ENCODE measurements at regions not wholly inside any gene's neighbourhood (a gene's known extent, or its start where the extent isn't known, plus 50 kb on each side); places are given as distances from the start of the nearest gene placed in this dataset.

- no peak overlapping the region for H2AFZ ChIP-seq (ENCODE audit: low read length)
- H3K27me3 ChIP-seq (ENCODE audit: control insufficient read depth in 1 of 2, insufficient read depth in 2 of 2, low read length in 2 of 2), result no peaks in the 10 kb centered on the region
- TF ChIP-seq SP1 (IDR thresholded peaks at IDR 0.05), result no peak
- TF ChIP-seq SP1 (CRISPR knock-in tag; IDR thresholded peaks at IDR 0.05), result no peak
- no peak for TF ChIP-seq CC2D1A (CRISPR knock-in tag; IDR thresholded peaks at IDR 0.05)
- no peak for TF ChIP-seq ZNF256 (CRISPR knock-in tag; conservative IDR thresholded peaks at IDR 0.05)
- TF ChIP-seq MEIS2 (CRISPR knock-in tag; IDR thresholded peaks at IDR 0.05), result no peak
- FAIRE-seq (no peak), DNase-seq (ENCODE audit: low spot score) (no peak), ATAC-seq (no peak)
- in situ Hi-C loops (cut with HindIII; ENCODE audit: extremely low pct_ligation_motif_present, low pct_unique_long_range_greater_than_20kb) (no loop called here), intact Hi-C loops (cut with micrococcal nuclease; ENCODE audit: unreplicated experiment) (no loop called here)
- ChIA-PET CTCF (ENCODE audit: low intra/inter-chr PET ratio, low total read pairs) (no interaction called here), POLR2A (no interaction called here)
- no peak overlapping the region for H3K4me2 ChIP-seq (ENCODE audit: low read depth, low read length)
- no TSS peak for BruUV-seq (replicated peaks)
- no peaks in the 10 kb centered on the region for H3K36me3 ChIP-seq (replicated peaks in 1 of 2; ENCODE audit: control insufficient read depth in 1 of 2, insufficient read depth in 2 of 2, low read length in 2 of 2)
- peaks cover 8% of the 10 kb centered on the region; the same call in 1 of the 2 replicates for H3K9me3 ChIP-seq (ENCODE audit: low read length)
- no peaks in the 10 kb centered on the region for H3K4me1 ChIP-seq (ENCODE audit: insufficient read depth, low read length)
- no peak overlapping the region for H3K9ac ChIP-seq (ENCODE audit: insufficient read depth, low read depth, low read length)
- no peaks in the 10 kb centered on the region for H4K20me1 ChIP-seq (ENCODE audit: insufficient read depth, low read length)
- 0% methylated on average over 1 of the region's 1 CpG for WGBS (ENCODE audit: low lambda C conversion rate)
- H3K79me2 ChIP-seq (ENCODE audit: insufficient read depth, low read length), result no peaks in the 10 kb centered on the region
- H3K4me3 ChIP-seq (replicated peaks in 1 of 3; ENCODE audit: insufficient read depth in 1 of 3, low read depth in 2 of 3, low read length in 3 of 3), result no peak overlapping the region
- H3K27ac ChIP-seq (ENCODE audit: extremely low read length, insufficient read depth, low read length), result no peak overlapping the region
Measured at GRCh38 chr1:105516068-105516467, 1540.4 kb upstream of the PRMT6 start.

GRCh38 chr1:105533996-105534395 is 1522.5 kb upstream of the PRMT6 start:
- Histone ChIP-seq H3K9me3 (ENCODE audit: low read length) (peaks cover 58% of the 10 kb centered on the region), H3K4me1 (ENCODE audit: insufficient read depth, low read length) (no peaks in the 10 kb centered on the region), H3K79me2 (ENCODE audit: insufficient read depth, low read length) (no peaks in the 10 kb centered on the region), H3K27me3 (ENCODE audit: control insufficient read depth in 1 of 2, insufficient read depth in 2 of 2, low read length in 2 of 2) (no peaks in the 10 kb centered on the region), H3K9ac (ENCODE audit: insufficient read depth, low read depth, low read length) (no peak overlapping the region), H3K27ac (ENCODE audit: extremely low read length, insufficient read depth, low read length) (no peak overlapping the region), H4K20me1 (ENCODE audit: insufficient read depth, low read length) (no peaks in the 10 kb centered on the region), H3K36me3 (replicated peaks in 1 of 2; ENCODE audit: control insufficient read depth in 1 of 2, insufficient read depth in 2 of 2, low read length in 2 of 2) (no peaks in the 10 kb centered on the region), H3K4me3 (replicated peaks in 1 of 3; ENCODE audit: insufficient read depth in 1 of 3, low read depth in 2 of 3, low read length in 3 of 3) (no peak overlapping the region), H3K4me2 (ENCODE audit: low read depth, low read length) (no peak overlapping the region), H2AFZ (ENCODE audit: low read length) (no peak overlapping the region)
- no peak for FAIRE-seq
- intact Hi-C loops (cut with micrococcal nuclease; ENCODE audit: unreplicated experiment) (no loop called here), in situ Hi-C loops (cut with HindIII; ENCODE audit: extremely low pct_ligation_motif_present, low pct_unique_long_range_greater_than_20kb) (no loop called here)
- BruUV-seq (replicated peaks), result no TSS peak
- DNase-seq (ENCODE audit: low spot score), result no peak
- no peak for ATAC-seq
- ChIA-PET POLR2A (no interaction called here), CTCF (ENCODE audit: low intra/inter-chr PET ratio, low total read pairs) (no interaction called here)
- under 1% methylated on average over 3 of the region's 3 CpGs for WGBS (ENCODE audit: low lambda C conversion rate)
- TF ChIP-seq ZFP41 (CRISPR knock-in tag; IDR thresholded peaks at IDR 0.05; ENCODE audit: borderline replicate concordance) (no peak), ZNF746 (CRISPR knock-in tag; IDR thresholded peaks at IDR 0.05) (no peak), MYNN (CRISPR knock-in tag; IDR thresholded peaks at IDR 0.05; ENCODE audit: low read depth) (no peak), CBX2 (IDR thresholded peaks at IDR 0.05; ENCODE audit: low read depth, low read length) (no peak), CBX2 (CRISPR knock-in tag; IDR thresholded peaks at IDR 0.05; ENCODE audit: low read depth) (no peak), ZNF75D (CRISPR knock-in tag; IDR thresholded peaks at IDR 0.05; ENCODE audit: borderline replicate concordance) (no peak), RAD21 (CRISPR knock-in tag; IDR thresholded peaks at IDR 0.05) (no peak), TRIM22 (IDR thresholded peaks at IDR 0.05) (no peak), PPARG (CRISPR knock-in tag; conservative IDR thresholded peaks at IDR 0.05) (no peak), TFDP2 (CRISPR knock-in tag; IDR thresholded peaks at IDR 0.05) (no peak), ZFP36 (IDR thresholded peaks at IDR 0.05; ENCODE audit: borderline replicate concordance, low read depth, low read length, partially characterized antibody) (no peak), ZUFSP (CRISPR knock-in tag; IDR thresholded peaks at IDR 0.05; ENCODE audit: borderline replicate concordance) (no peak), ESRRA (CRISPR knock-in tag; IDR thresholded peaks at IDR 0.05; ENCODE audit: low read depth) (no peak), ZNF230 (CRISPR knock-in tag; IDR thresholded peaks at IDR 0.05) (no peak)
